NCI-H345 (cell line): ENCODE measurements at regions not wholly inside any gene's neighbourhood (a gene's known extent, or its start where the extent isn't known, plus 50 kb on each side); places are given as distances from the start of the nearest gene placed in this dataset.

Experiments
- DNase-seq: peaks from one replicate; lab custom pipeline; 2025; lab: John Stamatoyannopoulos, UW

GRCh38 chr16:85378145-85379040 is 234.7 kb upstream of the GSE1 start:
- no peak for DNase-seq

- DNase-seq, result no peak
Observed at GRCh38 chr16:85379041-85380001, 233.8 kb upstream of the GSE1 start.

- no peak for DNase-seq
Observed at GRCh38 chr16:85380002-85380395, 233.1 kb upstream of the GSE1 start.

GRCh38 chr16:85380905-85381737 is 232.0 kb upstream of the GSE1 start:
- no peak for DNase-seq

GRCh38 chr16:85381738-85382592 is 231.2 kb upstream of the GSE1 start:
- no peak for DNase-seq

- no peak for DNase-seq
Observed at GRCh38 chr16:85382717-85383118, 230.4 kb upstream of the GSE1 start.

GRCh38 chr16:85383836-85384832 is 229.0 kb upstream of the GSE1 start:
- DNase-seq, result peak; percentile 51

GRCh38 chr16:85384833-85385462 is 228.2 kb upstream of the GSE1 start:
- DNase-seq, result peak; percentile 91

GRCh38 chr16:85385463-85386331 is 227.4 kb upstream of the GSE1 start:
- DNase-seq, result peak; percentile 36

GRCh38 chr16:85386467-85387170 is 226.5 kb upstream of the GSE1 start:
- no peak for DNase-seq

- no peak for DNase-seq
Observed at GRCh38 chr16:85387171-85387507, 226.0 kb upstream of the GSE1 start.

GRCh38 chr16:85387731-85388295 is 225.3 kb upstream of the GSE1 start:
- no peak for DNase-seq

- DNase-seq, result no peak
Observed at GRCh38 chr16:85389679-85390470, 223.2 kb upstream of the GSE1 start.

- DNase-seq, result peak; percentile 14
Observed at GRCh38 chr16:85390511-85391174, 222.5 kb upstream of the GSE1 start.

GRCh38 chr16:85391175-85391707 is 221.9 kb upstream of the GSE1 start:
- no peak for DNase-seq
